ENCODE measurements at regions not wholly inside any gene's neighbourhood (a gene's known extent, or its start where the extent isn't known, plus 50 kb on each side); places are given as distances from the start of the nearest gene placed in this dataset.

DNA sequence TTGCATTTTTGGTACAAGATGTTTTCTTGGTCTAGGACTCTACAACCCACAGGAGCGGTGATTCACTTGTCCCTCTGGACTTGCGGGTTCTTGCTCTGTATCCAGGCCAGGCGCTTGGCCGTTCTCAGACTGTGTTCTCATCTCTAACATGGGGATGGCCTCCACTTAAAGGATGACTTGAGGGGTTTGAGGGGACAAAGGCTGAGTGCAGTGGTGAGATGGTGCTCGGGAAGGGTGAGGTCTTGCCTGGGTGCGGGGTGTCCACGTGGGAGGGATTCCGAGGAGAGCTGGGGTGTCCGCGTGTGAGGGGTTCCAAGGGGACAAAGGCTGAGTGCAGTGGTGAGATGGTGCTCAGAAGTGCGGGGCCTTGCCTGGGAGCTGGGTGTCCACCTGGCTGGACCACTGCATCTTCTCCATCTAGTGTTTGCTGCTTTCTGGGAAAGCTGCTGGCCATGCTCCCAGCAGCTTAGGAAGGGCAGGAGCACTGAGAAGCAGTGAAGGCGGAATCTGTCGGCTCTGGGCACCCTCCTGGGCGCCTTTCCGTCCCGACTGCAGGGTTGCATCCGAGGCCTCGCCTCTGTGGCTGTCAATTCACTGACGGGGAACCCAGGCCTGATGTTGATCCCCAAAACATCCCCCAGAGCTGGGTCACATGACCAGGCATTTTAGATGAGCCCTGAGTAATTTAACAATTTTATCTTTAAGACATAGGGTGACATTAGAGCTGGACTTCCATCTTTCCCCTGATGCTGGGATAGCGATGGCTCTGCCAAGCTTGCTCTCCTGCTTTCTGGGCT is 280.5 kb upstream of the IRX4 start:
- TF ChIP-seq, protein P1, sequence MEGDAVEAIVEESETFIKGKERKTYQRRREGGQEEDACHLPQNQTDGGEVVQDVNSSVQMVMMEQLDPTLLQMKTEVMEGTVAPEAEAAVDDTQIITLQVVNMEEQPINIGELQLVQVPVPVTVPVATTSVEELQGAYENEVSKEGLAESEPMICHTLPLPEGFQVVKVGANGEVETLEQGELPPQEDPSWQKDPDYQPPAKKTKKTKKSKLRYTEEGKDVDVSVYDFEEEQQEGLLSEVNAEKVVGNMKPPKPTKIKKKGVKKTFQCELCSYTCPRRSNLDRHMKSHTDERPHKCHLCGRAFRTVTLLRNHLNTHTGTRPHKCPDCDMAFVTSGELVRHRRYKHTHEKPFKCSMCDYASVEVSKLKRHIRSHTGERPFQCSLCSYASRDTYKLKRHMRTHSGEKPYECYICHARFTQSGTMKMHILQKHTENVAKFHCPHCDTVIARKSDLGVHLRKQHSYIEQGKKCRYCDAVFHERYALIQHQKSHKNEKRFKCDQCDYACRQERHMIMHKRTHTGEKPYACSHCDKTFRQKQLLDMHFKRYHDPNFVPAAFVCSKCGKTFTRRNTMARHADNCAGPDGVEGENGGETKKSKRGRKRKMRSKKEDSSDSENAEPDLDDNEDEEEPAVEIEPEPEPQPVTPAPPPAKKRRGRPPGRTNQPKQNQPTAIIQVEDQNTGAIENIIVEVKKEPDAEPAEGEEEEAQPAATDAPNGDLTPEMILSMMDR (IDR thresholded peaks at IDR 0.05; ENCODE audit: low read depth, low read length), result no peak
- no peak for TF ChIP-seq EZH2phosphoT487 (IDR thresholded peaks at IDR 0.05; ENCODE audit: low read depth)

Measured in OCI-LY3 (cell line).